M059J (cell line): ENCODE measurements at regions not wholly inside any gene's neighbourhood (a gene's known extent, or its start where the extent isn't known, plus 50 kb on each side); places are given as distances from the start of the nearest gene placed in this dataset.
"Not testable (repeated sequence)": the region's sequence is repeated elsewhere in the genome, so short reads cannot be mapped to it uniquely, and the experiment has no call there.

Experiments used
- DNase-seq: peaks from one replicate; pipeline ENCODE4 v3.0.0-alpha.2; 2012; ENCODE audit warnings: low read depth

GRCh38 chr5:177664737-177665136 lies 64.8 kb downstream of the B4GALT7 start:
- DNase-seq: not testable (repeated sequence)

DNA sequence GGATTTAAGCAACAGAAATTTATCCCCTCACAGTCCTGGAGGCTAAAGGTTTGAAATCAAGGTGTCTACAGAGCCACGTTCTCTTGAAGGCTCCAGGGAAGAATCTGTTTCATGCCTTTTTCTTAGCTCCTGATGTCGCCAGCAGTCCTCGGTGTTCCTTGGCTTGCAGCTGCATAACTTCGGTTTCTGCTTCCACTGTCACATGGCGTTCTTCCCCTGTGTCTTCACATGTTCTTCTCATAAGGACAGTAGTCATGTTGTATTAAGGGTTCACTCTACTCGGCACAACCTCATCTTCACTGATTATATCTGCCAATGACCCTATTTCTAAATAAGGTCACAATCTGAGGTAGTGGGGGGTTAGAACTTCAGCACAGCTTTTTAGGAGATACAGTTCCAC lies 65.2 kb downstream of the B4GALT7 start:
- not testable (repeated sequence) for DNase-seq

DNA sequence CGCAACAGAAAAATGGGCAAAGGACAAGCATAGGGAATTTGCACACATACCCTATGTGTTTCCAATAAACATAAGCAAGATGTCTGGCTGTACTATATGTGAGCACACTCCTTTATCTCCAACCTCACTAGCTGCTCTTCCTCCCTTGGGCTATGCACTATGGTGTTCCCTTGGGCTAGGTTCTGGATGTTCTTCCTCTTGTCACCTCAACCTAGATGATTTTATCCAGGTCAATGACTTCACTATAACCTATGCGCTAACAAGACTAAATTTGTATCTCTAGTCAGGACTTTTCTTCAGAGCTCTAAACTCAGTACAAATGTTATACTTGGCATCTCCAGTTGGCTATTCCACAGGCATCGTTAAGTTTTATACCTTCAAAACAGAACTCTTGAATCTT lies 66.0 kb downstream of the B4GALT7 start:
- not testable (repeated sequence) for DNase-seq

DNA sequence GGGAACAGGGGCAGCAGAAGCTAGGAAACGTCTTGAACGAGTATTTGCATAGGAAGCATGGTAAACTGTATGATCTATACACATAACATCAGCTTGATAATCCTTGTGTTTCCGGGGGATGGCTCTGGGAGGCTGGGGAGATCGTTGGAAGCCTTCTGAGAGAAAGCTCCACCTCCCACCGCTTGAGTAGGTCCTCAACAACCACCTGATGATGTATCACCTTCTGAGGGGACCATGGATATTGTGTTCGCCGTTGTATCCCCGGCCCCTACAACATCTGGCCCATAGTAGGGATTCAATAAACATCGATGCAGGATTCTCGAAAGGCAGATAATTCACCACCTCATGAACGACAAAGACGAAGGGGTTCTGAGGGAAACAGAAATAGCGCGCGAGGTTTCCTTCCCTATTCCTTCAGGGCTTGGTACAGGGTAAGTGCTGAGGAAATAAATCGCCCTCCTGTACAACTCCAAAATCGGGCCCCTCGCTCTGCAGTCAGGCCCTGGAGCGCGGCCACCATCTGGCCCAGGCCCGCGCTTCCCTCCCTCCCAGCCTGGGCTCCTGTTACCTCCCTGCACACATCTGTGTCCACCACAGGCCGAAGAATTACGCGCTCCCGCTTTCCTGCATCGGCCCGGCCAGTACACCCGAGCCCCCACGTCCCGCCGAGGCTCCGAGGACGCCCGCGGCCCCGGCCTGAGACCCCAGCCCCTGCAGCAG lies 71.3 kb downstream of the B4GALT7 start:
- DNase-seq: not testable (repeated sequence)

DNA sequence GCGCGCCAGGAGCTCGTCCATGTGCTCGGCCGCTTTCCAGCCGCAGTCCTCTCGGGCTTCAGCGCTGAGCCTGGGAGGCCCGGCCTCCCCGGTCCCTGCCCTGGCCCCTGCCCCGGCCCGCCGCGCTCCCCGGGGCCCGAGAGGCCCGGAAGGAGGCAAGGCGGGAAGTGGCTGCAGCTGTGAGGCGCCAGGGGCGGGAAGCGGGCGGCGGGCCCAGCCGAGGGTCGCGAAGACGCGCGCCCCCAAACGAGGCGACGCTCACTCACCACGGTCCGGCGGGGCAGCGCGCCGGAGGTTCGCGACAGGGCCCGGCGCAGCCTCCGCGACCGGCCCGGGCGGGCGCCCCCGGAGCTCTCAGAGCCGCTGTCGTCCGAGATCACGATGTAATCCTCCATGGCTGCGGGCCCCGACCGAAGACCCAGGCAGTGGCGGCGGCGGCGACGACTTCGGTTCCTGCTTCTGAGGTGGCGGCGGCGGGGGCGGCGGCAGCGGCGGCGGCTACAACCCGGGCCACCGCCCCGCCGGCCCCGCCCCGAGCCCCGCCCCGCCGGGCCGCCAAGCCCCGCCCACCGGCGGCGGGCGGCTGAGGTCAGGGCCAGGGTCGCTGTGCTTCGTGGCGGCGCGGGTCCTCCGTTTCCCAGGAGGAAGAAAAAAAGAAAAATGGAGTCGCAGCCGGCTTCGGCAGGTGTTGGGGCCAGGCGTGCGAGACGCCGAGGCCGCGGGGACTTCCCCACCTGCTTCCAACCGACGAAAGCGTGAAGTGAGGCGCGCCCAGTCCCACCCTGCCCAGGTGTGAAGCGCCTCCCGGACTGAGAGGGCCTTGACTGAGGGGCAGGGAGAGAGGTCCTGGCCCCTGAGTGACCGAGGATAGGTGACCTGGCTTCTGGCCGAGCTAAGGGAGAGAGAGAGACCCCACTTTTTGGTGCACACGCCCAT lies 72.1 kb downstream of the B4GALT7 start:
- peak; percentile 12 for DNase-seq
